ENCODE measurements at regions not wholly inside any gene's neighbourhood (a gene's known extent, or its start where the extent isn't known, plus 50 kb on each side); places are given as distances from the start of the nearest gene placed in this dataset.

GRCh38 chr3:87949879-87950208, 109.0 kb downstream of the CGGBP1 start:
- DNase-seq (ENCODE audit: low spot score) (no peak), ATAC-seq (no peak)
- Mint-ChIP-seq H3K27me3 (ENCODE audit: low read depth) (no peaks in the 10 kb centered on the region), H3K4me1 (peaks cover 3% of the 10 kb centered on the region; the same call in 1 of the 2 replicates), H3K36me3 (no peaks in the 10 kb centered on the region), H3K9me3 (peaks cover 11% of the 10 kb centered on the region; the same call in 1 of the 2 replicates), H3K27ac (no peak overlapping the region), H3K4me3 (no peak overlapping the region)
- ChIA-PET POLR2A (no interaction called here), CTCF (no interaction called here)
- no peak for TF ChIP-seq NFE2L1 (CRISPR knock-in tag; IDR thresholded peaks at IDR 0.05)
- no peak for TF ChIP-seq ESRRA (CRISPR knock-in tag; IDR thresholded peaks at IDR 0.05; ENCODE audit: borderline replicate concordance)
- TF ChIP-seq SP1 (CRISPR knock-in tag; conservative IDR thresholded peaks at IDR 0.05) = no peak
- TF ChIP-seq CREB1 (CRISPR knock-in tag; IDR thresholded peaks at IDR 0.05) = no peak
- no peak for TF ChIP-seq ARID4B (CRISPR knock-in tag; IDR thresholded peaks at IDR 0.05; ENCODE audit: borderline replicate concordance)
- TF ChIP-seq GRHL2 (CRISPR knock-in tag; IDR thresholded peaks at IDR 0.05; ENCODE audit: insufficient replicate concordance, severe bottlenecking) = no peak
- TF ChIP-seq ATF1 (CRISPR knock-in tag; IDR thresholded peaks at IDR 0.05) = no peak
- no peak for TF ChIP-seq ZNF671 (CRISPR knock-in tag; IDR thresholded peaks at IDR 0.05)
- TF ChIP-seq ZNF416 (CRISPR knock-in tag; IDR thresholded peaks at IDR 0.05) = no peak
- TF ChIP-seq, protein P1, sequence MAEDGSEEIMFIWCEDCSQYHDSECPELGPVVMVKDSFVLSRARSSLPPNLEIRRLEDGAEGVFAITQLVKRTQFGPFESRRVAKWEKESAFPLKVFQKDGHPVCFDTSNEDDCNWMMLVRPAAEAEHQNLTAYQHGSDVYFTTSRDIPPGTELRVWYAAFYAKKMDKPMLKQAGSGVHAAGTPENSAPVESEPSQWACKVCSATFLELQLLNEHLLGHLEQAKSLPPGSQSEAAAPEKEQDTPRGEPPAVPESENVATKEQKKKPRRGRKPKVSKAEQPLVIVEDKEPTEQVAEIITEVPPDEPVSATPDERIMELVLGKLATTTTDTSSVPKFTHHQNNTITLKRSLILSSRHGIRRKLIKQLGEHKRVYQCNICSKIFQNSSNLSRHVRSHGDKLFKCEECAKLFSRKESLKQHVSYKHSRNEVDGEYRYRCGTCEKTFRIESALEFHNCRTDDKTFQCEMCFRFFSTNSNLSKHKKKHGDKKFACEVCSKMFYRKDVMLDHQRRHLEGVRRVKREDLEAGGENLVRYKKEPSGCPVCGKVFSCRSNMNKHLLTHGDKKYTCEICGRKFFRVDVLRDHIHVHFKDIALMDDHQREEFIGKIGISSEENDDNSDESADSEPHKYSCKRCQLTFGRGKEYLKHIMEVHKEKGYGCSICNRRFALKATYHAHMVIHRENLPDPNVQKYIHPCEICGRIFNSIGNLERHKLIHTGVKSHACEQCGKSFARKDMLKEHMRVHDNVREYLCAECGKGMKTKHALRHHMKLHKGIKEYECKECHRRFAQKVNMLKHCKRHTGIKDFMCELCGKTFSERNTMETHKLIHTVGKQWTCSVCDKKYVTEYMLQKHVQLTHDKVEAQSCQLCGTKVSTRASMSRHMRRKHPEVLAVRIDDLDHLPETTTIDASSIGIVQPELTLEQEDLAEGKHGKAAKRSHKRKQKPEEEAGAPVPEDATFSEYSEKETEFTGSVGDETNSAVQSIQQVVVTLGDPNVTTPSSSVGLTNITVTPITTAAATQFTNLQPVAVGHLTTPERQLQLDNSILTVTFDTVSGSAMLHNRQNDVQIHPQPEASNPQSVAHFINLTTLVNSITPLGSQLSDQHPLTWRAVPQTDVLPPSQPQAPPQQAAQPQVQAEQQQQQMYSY (CRISPR knock-in tag; IDR thresholded peaks at IDR 0.05) = no peak
- no peak for TF ChIP-seq TEAD1 (CRISPR knock-in tag; IDR thresholded peaks at IDR 0.05)
- no peak for TF ChIP-seq ETV6 (CRISPR knock-in tag; IDR thresholded peaks at IDR 0.05)
- no peak for TF ChIP-seq PRRX2 (CRISPR knock-in tag; IDR thresholded peaks at IDR 0.05)
- TF ChIP-seq SOX15 (CRISPR knock-in tag; IDR thresholded peaks at IDR 0.05) = no peak

DNA sequence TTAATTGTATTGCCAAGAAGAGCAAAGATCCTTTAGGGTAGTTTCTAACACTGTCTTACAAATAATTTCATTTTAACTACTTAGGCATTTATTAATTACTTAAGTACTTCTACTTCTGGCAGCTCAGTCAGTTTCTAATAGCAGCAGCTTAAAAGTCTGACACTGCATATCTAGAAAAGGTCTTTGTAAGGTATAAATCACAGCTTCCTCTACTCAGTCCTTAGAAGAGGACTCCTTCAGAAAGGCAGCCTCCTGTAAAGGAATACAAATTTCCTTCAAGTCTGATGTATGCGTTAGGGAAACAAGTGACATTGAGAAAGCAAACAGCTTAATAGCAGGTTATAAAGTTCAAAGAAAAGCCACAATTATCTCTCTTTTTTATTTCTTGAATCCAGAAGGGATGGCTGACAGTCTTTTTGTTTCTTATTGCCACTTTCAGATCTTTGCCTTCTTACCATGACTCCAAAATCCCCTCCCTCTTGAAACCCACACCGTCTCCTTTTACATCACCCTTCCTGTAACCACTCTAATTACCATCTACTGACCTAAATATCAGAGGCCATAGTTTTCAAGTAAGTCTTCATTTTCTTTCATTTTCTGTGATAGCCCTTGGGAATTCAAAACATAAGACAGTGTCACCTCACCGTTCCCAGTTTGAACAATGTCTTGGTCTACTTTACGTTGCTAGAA, 109.5 kb downstream of the CGGBP1 start:
- H3K27me3 Mint-ChIP-seq (ENCODE audit: low read depth) = no peaks in the 10 kb centered on the region
- ChIA-PET CTCF (no interaction called here), POLR2A (no interaction called here)
- peaks cover 3% of the 10 kb centered on the region; the same call in 1 of the 2 replicates for H3K4me1 Mint-ChIP-seq
- H3K27ac Mint-ChIP-seq = 0 out of 2 replicates have a peak overlapping the region, but pooled peaks have one; percentile 1
- H3K4me3 Mint-ChIP-seq = no peak overlapping the region
- H3K36me3 Mint-ChIP-seq = no peaks in the 10 kb centered on the region
- ATAC-seq (no peak), DNase-seq (ENCODE audit: low spot score) (no peak)
- peaks cover 11% of the 10 kb centered on the region; the same call in 1 of the 2 replicates for H3K9me3 Mint-ChIP-seq
- TF ChIP-seq MYBL2 (CRISPR knock-in tag; IDR thresholded peaks at IDR 0.05) (no peak), ESRRA (CRISPR knock-in tag; IDR thresholded peaks at IDR 0.05; ENCODE audit: borderline replicate concordance) (no peak), ZNF317 (CRISPR knock-in tag; IDR thresholded peaks at IDR 0.05; ENCODE audit: borderline replicate concordance, low read depth) (no peak), ELF4 (CRISPR knock-in tag; IDR thresholded peaks at IDR 0.05; ENCODE audit: low read depth) (no peak), ZNF121 (CRISPR knock-in tag; IDR thresholded peaks at IDR 0.05) (no peak)
- TF ChIP-seq, protein P2, sequence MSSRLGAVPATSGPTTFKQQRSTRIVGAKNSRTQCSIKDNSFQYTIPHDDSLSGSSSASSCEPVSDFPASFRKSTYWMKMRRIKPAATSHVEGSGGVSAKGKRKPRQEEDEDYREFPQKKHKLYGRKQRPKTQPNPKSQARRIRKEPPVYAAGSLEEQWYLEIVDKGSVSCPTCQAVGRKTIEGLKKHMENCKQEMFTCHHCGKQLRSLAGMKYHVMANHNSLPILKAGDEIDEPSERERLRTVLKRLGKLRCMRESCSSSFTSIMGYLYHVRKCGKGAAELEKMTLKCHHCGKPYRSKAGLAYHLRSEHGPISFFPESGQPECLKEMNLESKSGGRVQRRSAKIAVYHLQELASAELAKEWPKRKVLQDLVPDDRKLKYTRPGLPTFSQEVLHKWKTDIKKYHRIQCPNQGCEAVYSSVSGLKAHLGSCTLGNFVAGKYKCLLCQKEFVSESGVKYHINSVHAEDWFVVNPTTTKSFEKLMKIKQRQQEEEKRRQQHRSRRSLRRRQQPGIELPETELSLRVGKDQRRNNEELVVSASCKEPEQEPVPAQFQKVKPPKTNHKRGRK (CRISPR knock-in tag; IDR thresholded peaks at IDR 0.05; ENCODE audit: borderline replicate concordance) = no peak
- TF ChIP-seq, protein P3, sequence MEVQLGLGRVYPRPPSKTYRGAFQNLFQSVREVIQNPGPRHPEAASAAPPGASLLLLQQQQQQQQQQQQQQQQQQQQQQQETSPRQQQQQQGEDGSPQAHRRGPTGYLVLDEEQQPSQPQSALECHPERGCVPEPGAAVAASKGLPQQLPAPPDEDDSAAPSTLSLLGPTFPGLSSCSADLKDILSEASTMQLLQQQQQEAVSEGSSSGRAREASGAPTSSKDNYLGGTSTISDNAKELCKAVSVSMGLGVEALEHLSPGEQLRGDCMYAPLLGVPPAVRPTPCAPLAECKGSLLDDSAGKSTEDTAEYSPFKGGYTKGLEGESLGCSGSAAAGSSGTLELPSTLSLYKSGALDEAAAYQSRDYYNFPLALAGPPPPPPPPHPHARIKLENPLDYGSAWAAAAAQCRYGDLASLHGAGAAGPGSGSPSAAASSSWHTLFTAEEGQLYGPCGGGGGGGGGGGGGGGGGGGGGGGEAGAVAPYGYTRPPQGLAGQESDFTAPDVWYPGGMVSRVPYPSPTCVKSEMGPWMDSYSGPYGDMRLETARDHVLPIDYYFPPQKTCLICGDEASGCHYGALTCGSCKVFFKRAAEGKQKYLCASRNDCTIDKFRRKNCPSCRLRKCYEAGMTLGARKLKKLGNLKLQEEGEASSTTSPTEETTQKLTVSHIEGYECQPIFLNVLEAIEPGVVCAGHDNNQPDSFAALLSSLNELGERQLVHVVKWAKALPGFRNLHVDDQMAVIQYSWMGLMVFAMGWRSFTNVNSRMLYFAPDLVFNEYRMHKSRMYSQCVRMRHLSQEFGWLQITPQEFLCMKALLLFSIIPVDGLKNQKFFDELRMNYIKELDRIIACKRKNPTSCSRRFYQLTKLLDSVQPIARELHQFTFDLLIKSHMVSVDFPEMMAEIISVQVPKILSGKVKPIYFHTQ (CRISPR knock-in tag; IDR thresholded peaks at IDR 0.05) = no peak
- TF ChIP-seq, protein P4, sequence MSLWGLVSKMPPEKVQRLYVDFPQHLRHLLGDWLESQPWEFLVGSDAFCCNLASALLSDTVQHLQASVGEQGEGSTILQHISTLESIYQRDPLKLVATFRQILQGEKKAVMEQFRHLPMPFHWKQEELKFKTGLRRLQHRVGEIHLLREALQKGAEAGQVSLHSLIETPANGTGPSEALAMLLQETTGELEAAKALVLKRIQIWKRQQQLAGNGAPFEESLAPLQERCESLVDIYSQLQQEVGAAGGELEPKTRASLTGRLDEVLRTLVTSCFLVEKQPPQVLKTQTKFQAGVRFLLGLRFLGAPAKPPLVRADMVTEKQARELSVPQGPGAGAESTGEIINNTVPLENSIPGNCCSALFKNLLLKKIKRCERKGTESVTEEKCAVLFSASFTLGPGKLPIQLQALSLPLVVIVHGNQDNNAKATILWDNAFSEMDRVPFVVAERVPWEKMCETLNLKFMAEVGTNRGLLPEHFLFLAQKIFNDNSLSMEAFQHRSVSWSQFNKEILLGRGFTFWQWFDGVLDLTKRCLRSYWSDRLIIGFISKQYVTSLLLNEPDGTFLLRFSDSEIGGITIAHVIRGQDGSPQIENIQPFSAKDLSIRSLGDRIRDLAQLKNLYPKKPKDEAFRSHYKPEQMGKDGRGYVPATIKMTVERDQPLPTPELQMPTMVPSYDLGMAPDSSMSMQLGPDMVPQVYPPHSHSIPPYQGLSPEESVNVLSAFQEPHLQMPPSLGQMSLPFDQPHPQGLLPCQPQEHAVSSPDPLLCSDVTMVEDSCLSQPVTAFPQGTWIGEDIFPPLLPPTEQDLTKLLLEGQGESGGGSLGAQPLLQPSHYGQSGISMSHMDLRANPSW (CRISPR knock-in tag; conservative IDR thresholded peaks at IDR 0.05; ENCODE audit: low read depth) = no peak
